Thymus (tissue), 11 donors: ENCODE measurements at regions not wholly inside any gene's neighbourhood (a gene's known extent, or its start where the extent isn't known, plus 50 kb on each side); places are given as distances from the start of the nearest gene placed in this dataset.

Experiments used
- DNase-seq, 9 donors: peaks; one replicate each; pipeline ENCODE4 v3.0.0-alpha.2; 2013; ENCODE audit warnings: low spot score in 9 of 9, low read depth in 6 of 9, missing footprints in 1 of 9
- H3K27ac ChIP-seq, 2 donors: one replicate each; pipeline ENCODE4 v1.5.1; 2013; ENCODE audit warnings: control low read depth in 1 of 2, low read depth in 1 of 2, low read length in 1 of 2, mild to moderate bottlenecking in 1 of 2, moderate library complexity in 1 of 2
- H3K27me3 ChIP-seq, 2 donors: one replicate each; pipeline ENCODE4 v1.5.1; 2013; ENCODE audit warnings: low read length in 1 of 2; ENCODE audit not compliant: control insufficient read depth in 2 of 2, insufficient read depth in 1 of 2
- H3K36me3 ChIP-seq, 2 donors: one replicate each; pipeline ENCODE4 v1.5.1; 2013; ENCODE audit warnings: low read length in 1 of 2, mild to moderate bottlenecking in 1 of 2, moderate library complexity in 1 of 2; ENCODE audit not compliant: control insufficient read depth in 2 of 2, insufficient read depth in 2 of 2
- H3K4me1 ChIP-seq, 2 donors: one replicate each; pipeline ENCODE4 v1.5.1; 2013; ENCODE audit warnings: low read length in 2 of 2; ENCODE audit not compliant: control insufficient read depth in 2 of 2, insufficient read depth in 2 of 2
- H3K4me3 ChIP-seq, 2 donors: one replicate each; pipeline ENCODE4 v1.5.1; 2013; ENCODE audit warnings: low read length in 2 of 2, control low read depth in 1 of 2, mild to moderate bottlenecking in 1 of 2
- H3K9me3 ChIP-seq, 2 donors: one replicate each; pipeline ENCODE4 v1.5.1; 2013; ENCODE audit warnings: low read length in 1 of 2, mild to moderate bottlenecking in 1 of 2; ENCODE audit not compliant: control insufficient read depth in 2 of 2, insufficient read depth in 1 of 2
- WGBS: extraction: QIAGEN DNeasy Blood & Tissue Kit; methylation state at CpG from one replicate; pipeline ENCODE4 v1.1.7; 2013; 5-methylcytosine and 5-hydroxymethylcytosine counted together
- donor health status: healthy.

DNA sequence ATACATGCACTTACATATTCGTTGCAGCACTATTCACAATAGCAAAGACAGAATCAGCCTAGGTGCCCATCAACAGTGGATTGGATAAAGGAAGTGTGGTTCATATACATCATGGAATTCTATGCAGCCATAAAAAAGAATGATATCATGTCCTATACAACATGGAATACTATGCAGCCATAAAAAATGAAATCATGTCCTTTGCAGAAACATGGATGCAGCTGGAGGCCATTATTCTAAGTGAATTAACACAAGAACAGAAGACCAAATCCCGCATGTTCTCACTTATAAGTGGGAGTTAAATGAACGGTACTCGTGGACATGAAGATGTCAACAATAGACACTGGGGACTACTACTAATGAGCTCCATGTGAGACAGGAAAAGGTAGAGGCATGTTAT, 288.1 kb upstream of the TFPI start:
- H3K4me3 ChIP-seq, result no peak overlapping the region
- DNase-seq, result no peak
- H3K9me3 ChIP-seq, result no peaks in the 10 kb centered on the region
- H3K27me3 ChIP-seq, result no peaks in the 10 kb centered on the region
- H3K4me1 ChIP-seq, result no peaks in the 10 kb centered on the region
- no peak overlapping the region for H3K27ac ChIP-seq
- H3K36me3 ChIP-seq, result no peaks in the 10 kb centered on the region
- 96% methylated on average over 4 of the region's 4 CpGs for WGBS

DNA sequence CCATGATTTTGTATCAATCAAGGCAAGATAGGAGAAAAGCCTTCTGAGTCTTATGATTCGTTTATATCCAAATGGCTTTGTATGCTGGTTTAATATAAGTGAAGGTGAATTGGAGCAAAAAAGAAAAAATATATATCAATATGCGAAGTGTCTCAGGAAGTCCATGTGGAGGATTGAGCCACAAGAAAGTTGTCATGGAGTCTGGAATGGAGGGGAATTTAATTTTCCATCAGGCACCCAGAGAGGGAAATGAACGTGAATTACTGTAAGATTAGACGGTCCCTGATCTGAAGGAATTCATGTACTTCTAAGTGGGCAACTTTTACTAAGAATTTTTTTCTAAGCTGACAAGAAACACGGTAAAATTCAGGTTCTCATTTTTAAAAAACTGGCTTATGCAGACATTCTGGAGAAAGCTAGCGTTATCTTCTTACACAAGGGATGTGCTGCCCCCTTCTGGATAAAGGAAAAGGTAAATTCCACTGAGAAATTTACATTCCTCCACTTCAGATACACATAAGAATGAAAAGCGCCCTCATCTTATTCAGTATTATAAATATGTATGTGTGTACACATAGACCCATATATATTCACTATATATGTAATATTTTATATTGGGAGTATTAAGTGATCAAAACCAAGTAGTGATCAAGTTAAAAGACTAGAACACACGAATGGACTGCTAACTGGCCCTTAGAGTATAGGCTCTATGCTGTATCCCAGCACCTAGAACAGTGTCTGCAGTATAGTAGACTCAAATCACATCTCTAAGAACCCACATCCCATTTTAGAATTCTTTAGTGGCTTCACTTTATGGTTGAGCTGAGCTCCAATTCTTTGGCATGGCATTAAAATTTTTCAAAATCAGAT, 289.0 kb upstream of the TFPI start:
- Histone ChIP-seq H3K4me1 (no peaks in the 10 kb centered on the region), H3K4me3 (no peak overlapping the region), H3K36me3 (no peaks in the 10 kb centered on the region), H3K27ac (no peak overlapping the region), H3K9me3 (no peaks in the 10 kb centered on the region), H3K27me3 (no peaks in the 10 kb centered on the region)
- peak in 8 of 9 donors; percentile 7 to 55 (median 14) for DNase-seq
- WGBS, result 58% methylated on average over 8 of the region's 8 CpGs

DNA sequence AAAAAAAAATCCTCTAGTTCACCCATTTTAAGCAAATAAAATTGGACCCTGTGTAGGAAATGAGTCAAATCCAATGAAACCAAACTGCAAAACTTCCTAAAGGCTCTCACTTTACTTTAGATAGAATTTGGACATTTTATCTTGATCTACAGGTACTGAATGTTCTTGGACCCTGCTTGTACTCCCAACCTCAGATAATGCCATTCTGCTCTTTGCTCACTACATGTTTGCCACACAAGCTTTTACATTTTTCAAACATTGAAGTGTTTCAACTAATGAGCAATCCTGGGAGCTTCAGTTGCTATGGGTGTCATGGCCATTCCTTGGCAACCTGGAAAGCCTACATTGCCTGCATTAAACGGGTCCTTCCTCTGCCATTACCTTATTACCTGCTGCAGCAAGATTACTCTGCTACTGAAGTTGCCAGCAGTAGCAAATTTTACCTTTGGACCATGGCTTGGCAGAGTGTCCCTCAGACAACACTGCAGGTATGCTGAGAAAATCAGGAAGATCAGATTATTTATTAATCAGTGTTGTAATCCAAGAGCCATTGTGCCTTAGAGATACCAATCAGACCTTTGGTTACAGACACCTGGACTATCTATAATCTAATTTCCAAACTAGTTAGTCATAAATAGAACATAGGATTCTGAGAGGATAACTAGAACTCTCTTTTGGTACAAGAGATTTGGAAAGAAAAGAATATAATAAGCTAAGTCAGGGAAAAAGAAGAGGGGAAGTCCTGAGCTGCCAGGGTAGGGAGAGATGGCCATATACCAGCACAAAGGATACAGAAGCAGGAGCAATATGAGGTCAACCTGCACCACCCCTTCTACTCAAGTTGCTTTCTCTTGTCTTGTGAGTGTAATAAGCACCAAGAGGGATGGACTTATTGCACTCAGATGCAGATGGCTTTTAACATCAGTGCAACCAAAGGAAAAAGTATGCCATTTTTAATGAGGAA, 293.3 kb upstream of the TFPI start:
- Histone ChIP-seq H3K4me3 (no peak overlapping the region), H3K27ac (no peak overlapping the region), H3K27me3 (no peaks in the 10 kb centered on the region), H3K36me3 (no peaks in the 10 kb centered on the region), H3K4me1 (no peaks in the 10 kb centered on the region), H3K9me3 (no peaks in the 10 kb centered on the region)
- WGBS, result 89% methylated on average over 1 of the region's 1 CpG
- DNase-seq, result no peak

DNA sequence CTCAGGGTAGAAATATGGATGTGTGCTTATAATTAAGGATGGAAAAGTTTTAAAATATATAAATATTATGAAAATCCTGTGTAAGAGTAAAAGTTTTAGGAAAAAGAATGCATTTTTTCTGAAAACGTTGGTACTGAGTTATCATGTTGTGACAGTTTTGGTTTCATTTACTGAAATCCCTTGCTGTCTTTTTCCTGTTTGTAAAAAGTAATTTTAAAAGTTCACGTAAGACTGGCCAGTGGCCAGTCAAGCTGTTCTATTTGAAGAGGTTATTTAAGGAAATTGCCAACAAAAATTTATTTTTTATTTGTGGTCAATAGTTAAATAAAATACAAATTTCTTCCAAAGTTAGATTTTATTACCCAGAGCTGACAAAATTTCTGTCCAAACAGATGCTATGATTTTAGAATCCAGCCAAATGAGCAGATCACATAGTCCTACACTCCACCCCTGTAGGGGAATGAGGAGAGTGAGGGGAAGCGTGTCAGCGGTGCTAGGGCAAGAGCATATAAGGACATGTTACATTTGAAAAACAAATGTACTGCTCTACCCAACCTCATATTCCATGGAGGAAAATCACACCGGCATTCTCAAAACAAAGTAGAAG, 297.8 kb upstream of the TFPI start:
- DNase-seq, result no peak

DNA sequence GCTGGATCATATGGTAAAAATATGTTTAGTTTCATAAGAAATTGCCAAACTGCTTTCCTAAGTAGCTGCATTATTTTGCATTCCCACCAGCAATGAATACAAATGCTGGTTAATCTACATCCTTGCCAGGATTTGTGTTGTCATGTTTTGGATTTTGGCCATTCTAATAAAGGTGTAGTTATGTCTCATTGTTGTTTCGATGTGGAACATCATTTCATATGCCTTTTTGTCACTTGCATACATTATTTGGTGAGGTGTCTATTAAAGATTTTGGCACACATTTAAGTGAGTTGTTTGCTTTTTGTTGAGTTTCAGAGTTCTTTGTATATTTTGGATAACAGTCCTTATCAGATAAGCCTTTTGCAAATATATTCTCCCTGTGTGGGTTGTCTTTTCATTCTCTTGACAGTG, 299.2 kb upstream of the TFPI start:
- no peak overlapping the region for H3K4me3 ChIP-seq
- no peaks in the 10 kb centered on the region for H3K36me3 ChIP-seq
- no peaks in the 10 kb centered on the region for H3K27me3 ChIP-seq
- no peak for DNase-seq
- no peaks in the 10 kb centered on the region for H3K9me3 ChIP-seq
- no peaks in the 10 kb centered on the region for H3K4me1 ChIP-seq
- WGBS, result 97% methylated on average over 1 of the region's 1 CpG
- H3K27ac ChIP-seq, result no peak overlapping the region

More for the DNA sequence above, 297.8 kb upstream of the TFPI start:
- WGBS, result 77% methylated on average over 5 of the region's 5 CpGs
- Histone ChIP-seq H3K27ac (no peak overlapping the region), H3K4me1 (no peaks in the 10 kb centered on the region), H3K9me3 (no peaks in the 10 kb centered on the region), H3K4me3 (no peak overlapping the region), H3K36me3 (no peaks in the 10 kb centered on the region), H3K27me3 (no peaks in the 10 kb centered on the region)

DNA sequence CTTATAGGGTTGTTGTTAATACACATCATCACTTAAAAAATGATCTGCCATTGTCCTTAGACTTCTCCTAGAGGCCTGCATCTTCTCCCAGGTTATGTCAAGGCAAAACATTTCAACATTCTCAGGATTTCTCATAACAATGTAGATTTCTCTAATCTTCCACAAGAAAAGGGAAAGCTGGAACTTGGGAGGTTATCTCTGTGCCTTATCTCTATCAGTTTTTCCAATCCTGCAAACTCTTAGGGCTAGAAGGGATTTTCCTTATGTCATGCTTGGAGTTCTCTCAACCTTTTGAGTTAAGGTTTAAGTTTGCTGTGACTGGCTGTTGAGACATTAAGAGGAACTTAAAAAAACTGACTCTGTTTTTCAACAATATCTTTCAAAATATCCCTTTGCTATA, 300.6 kb upstream of the TFPI start:
- Histone ChIP-seq H3K27me3 (no peaks in the 10 kb centered on the region), H3K9me3 (no peaks in the 10 kb centered on the region), H3K4me3 (no peak overlapping the region), H3K27ac (no peak overlapping the region), H3K4me1 (no peaks in the 10 kb centered on the region), H3K36me3 (no peaks in the 10 kb centered on the region)
- no peak for DNase-seq

DNA sequence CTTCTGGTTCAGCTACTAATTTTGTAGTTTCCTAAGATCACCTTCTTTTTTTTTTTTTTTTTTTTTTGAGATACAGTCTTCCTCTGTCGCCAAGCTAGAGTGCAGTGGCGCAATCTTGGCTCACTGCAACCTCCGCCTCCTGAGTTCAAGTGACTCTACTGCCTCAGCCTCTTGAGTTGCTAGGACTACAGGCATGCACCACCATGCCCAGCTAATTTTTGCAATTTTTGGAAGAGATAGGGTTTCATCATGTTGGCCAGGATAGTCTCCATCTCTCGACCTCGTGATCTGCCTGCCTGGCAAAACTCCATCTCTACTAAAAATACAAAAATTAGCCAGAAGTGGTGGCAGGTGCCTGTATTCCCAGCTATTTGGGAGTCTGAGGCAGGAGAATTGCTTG, 301.5 kb upstream of the TFPI start:
- H3K27me3 ChIP-seq, result no peaks in the 10 kb centered on the region
- DNase-seq, result no peak
- WGBS, result 94% methylated on average over 5 of the region's 5 CpGs

DNA sequence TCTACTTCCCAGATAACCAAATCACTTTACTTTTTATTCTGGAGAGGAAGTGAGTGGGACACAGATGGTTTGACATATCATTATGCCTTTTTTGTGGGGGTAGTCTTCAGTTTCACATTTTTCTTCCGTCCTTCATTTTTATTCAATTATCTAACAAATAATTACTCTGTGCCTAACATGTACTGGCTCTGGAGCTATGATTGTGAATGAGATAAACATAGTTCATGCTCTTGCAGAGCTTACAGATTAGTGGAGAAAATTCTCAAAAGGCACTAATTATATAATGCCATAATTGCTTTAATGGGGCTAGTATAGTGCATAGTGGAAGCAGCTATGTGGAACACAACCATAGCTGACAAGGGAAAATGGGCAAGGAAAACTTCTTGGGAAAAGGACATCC, 303.6 kb upstream of the TFPI start:
- Histone ChIP-seq H3K36me3 (no peaks in the 10 kb centered on the region), H3K27ac (no peak overlapping the region), H3K4me3 (no peak overlapping the region), H3K27me3 (no peaks in the 10 kb centered on the region), H3K4me1 (no peaks in the 10 kb centered on the region), H3K9me3 (no peaks in the 10 kb centered on the region)
- no peak for DNase-seq
- WGBS, result 97% methylated on average over 1 of the region's 1 CpG

More for the DNA sequence above, 301.5 kb upstream of the TFPI start:
- Histone ChIP-seq H3K27ac (no peak overlapping the region), H3K9me3 (no peaks in the 10 kb centered on the region), H3K36me3 (no peaks in the 10 kb centered on the region), H3K4me3 (no peak overlapping the region), H3K4me1 (no peaks in the 10 kb centered on the region)

DNA sequence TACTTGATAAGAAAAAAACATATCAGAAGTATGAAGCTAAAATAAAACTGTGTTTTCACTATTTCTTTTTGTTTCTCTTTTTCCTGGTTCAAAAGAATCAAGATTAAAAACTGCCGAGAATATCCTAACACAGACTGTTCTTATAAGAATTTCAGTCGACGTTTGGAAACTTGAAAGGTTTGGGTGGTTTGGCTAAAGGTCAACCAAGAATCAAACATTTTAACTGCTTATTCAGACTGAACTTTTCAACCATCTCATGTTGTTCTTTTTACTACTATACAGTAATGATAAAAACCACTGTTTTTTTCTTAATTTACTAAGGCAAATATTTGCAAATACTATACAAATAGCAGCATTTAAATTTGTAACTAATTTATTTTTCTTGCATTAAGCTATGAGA, 308.5 kb upstream of the TFPI start:
- Histone ChIP-seq H3K27me3 (no peaks in the 10 kb centered on the region), H3K36me3 (no peaks in the 10 kb centered on the region), H3K9me3 (no peaks in the 10 kb centered on the region), H3K4me1 (no peaks in the 10 kb centered on the region), H3K4me3 (no peak overlapping the region), H3K27ac (no peak overlapping the region)
- 93% methylated on average over 3 of the region's 3 CpGs for WGBS
- no peak for DNase-seq
